NT2/D1 (cell line): ENCODE measurements at regions not wholly inside any gene's neighbourhood (a gene's known extent, or its start where the extent isn't known, plus 50 kb on each side); places are given as distances from the start of the nearest gene placed in this dataset.

Experiments used
- SUZ12 ChIP-seq: IDR thresholded peaks from 2 replicates; pipeline ENCODE4 v1.6.1; 2011; ENCODE audit not compliant: insufficient read length, insufficient read depth; ENCODE audit errors: extremely low read depth
- YY1 ChIP-seq: IDR thresholded peaks from 2 replicates; pipeline ENCODE4 v1.6.1; 2011; ENCODE audit not compliant: insufficient read length, insufficient read depth
- ZNF274 ChIP-seq: IDR thresholded peaks from 2 replicates; pipeline ENCODE4 v1.6.1; 2011; ENCODE audit warnings: mild to moderate bottlenecking, low read depth, low read length

GRCh38 chr15:87154761-87155160 is 1075.1 kb downstream of the AGBL1 start:
- TF ChIP-seq ZNF274, result no peak
- no peak for TF ChIP-seq YY1
- no peak for TF ChIP-seq SUZ12
